ENCODE measurements at regions not wholly inside any gene's neighbourhood (a gene's known extent, or its start where the extent isn't known, plus 50 kb on each side); places are given as distances from the start of the nearest gene placed in this dataset.

- TF ChIP-seq CTCF (IDR thresholded peaks at IDR 0.05 in 4 of 5, conservative IDR thresholded peaks at IDR 0.05 in 1 of 5) (no peak), POLR2A (IDR thresholded peaks at IDR 0.05) (no peak)
These were observed 90.5 kb upstream of the UPP2 start for GRCh38 chr2:158011055-158011771.
